ENCODE measurements at regions not wholly inside any gene's neighbourhood (a gene's known extent, or its start where the extent isn't known, plus 50 kb on each side); places are given as distances from the start of the nearest gene placed in this dataset.

DNA sequence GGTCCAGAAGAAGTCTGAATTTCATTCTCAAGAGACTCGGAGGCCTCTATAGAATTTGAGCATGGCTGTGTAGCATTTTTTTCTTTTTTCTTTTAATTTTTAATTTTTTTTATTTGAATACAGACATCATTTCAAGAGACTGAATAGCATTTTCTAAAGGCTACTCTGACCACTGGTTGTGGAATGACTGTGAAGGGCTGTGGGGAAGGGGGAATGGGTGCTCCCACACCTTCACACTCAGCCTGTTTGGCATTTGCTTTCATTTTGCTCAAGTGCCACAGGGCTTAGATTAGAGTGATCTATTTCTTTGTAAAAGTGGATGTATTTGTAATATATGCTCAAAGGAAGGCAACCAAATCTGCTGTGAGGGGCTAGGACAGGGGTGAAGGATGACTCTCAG is 142.0 kb upstream of the SPOPL start:
- H3K9me3 Mint-ChIP-seq: no peaks in the 10 kb centered on the region
- no peaks in the 10 kb centered on the region for H3K27me3 Mint-ChIP-seq (ENCODE audit: insufficient read depth, low read depth, poor library complexity)
- Histone ChIP-seq H3K4me1 (ENCODE audit: insufficient read depth) (no peaks in the 10 kb centered on the region), H3K9me2 (ENCODE audit: insufficient read depth) (no peaks in the 10 kb centered on the region), H3K79me2 (replicated peaks; ENCODE audit: insufficient read depth) (no peaks in the 10 kb centered on the region), H3K36me3 (ENCODE audit: insufficient read depth) (no peaks in the 10 kb centered on the region), H3K4me3 (no peak overlapping the region), H4K20me1 (replicated peaks; ENCODE audit: insufficient read depth) (no peaks in the 10 kb centered on the region), H3K27ac (ENCODE audit: low read depth) (no peak overlapping the region), H3K4me2 (no peak overlapping the region), H2AFZ (no peak overlapping the region), H3K27me3 (ENCODE audit: insufficient read depth) (no peaks in the 10 kb centered on the region), H3F3A (replicated peaks; ENCODE audit: low read depth) (no peaks in the 10 kb centered on the region)
- TF ChIP-seq NANOG (IDR thresholded peaks at IDR 0.05; ENCODE audit: borderline replicate concordance): no peak
- TF ChIP-seq ZNF331 (CRISPR knock-in tag; IDR thresholded peaks at IDR 0.05; ENCODE audit: low read depth): no peak
- TF ChIP-seq CREB1 (CRISPR knock-in tag; IDR thresholded peaks at IDR 0.05; ENCODE audit: low read depth): no peak
- TF ChIP-seq, protein P1, sequence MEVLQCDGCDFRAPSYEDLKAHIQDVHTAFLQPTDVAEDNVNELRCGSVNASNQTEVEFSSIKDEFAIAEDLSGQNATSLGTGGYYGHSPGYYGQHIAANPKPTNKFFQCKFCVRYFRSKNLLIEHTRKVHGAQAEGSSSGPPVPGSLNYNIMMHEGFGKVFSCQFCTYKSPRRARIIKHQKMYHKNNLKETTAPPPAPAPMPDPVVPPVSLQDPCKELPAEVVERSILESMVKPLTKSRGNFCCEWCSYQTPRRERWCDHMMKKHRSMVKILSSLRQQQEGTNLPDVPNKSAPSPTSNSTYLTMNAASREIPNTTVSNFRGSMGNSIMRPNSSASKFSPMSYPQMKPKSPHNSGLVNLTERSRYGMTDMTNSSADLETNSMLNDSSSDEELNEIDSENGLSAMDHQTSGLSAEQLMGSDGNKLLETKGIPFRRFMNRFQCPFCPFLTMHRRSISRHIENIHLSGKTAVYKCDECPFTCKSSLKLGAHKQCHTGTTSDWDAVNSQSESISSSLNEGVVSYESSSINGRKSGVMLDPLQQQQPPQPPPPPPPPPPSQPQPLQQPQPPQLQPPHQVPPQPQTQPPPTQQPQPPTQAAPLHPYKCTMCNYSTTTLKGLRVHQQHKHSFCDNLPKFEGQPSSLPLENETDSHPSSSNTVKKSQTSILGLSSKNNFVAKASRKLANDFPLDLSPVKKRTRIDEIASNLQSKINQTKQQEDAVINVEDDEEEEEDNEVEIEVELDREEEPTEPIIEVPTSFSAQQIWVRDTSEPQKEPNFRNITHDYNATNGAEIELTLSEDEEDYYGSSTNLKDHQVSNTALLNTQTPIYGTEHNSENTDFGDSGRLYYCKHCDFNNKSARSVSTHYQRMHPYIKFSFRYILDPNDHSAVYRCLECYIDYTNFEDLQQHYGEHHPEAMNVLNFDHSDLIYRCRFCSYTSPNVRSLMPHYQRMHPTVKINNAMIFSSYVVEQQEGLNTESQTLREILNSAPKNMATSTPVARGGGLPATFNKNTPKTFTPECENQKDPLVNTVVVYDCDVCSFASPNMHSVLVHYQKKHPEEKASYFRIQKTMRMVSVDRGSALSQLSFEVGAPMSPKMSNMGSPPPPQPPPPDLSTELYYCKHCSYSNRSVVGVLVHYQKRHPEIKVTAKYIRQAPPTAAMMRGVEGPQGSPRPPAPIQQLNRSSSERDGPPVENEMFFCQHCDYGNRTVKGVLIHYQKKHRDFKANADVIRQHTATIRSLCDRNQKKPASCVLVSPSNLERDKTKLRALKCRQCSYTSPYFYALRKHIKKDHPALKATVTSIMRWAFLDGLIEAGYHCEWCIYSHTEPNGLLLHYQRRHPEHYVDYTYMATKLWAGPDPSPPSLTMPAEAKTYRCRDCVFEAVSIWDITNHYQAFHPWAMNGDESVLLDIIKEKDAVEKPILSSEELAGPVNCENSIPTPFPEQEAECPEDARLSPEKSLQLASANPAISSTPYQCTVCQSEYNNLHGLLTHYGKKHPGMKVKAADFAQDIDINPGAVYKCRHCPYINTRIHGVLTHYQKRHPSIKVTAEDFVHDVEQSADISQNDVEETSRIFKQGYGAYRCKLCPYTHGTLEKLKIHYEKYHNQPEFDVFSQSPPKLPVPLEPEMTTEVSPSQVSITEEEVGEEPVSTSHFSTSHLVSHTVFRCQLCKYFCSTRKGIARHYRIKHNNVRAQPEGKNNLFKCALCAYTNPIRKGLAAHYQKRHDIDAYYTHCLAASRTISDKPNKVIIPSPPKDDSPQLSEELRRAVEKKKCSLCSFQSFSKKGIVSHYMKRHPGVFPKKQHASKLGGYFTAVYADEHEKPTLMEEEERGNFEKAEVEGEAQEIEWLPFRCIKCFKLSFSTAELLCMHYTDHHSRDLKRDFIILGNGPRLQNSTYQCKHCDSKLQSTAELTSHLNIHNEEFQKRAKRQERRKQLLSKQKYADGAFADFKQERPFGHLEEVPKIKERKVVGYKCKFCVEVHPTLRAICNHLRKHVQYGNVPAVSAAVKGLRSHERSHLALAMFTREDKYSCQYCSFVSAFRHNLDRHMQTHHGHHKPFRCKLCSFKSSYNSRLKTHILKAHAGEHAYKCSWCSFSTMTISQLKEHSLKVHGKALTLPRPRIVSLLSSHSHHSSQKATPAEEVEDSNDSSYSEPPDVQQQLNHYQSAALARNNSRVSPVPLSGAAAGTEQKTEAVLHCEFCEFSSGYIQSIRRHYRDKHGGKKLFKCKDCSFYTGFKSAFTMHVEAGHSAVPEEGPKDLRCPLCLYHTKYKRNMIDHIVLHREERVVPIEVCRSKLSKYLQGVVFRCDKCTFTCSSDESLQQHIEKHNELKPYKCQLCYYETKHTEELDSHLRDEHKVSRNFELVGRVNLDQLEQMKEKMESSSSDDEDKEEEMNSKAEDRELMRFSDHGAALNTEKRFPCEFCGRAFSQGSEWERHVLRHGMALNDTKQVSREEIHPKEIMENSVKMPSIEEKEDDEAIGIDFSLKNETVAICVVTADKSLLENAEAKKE (CRISPR knock-in tag; IDR thresholded peaks at IDR 0.05): no peak
- TF ChIP-seq JUNB (IDR thresholded peaks at IDR 0.05; ENCODE audit: unreplicated experiment): no peak
- TF ChIP-seq, protein P2, sequence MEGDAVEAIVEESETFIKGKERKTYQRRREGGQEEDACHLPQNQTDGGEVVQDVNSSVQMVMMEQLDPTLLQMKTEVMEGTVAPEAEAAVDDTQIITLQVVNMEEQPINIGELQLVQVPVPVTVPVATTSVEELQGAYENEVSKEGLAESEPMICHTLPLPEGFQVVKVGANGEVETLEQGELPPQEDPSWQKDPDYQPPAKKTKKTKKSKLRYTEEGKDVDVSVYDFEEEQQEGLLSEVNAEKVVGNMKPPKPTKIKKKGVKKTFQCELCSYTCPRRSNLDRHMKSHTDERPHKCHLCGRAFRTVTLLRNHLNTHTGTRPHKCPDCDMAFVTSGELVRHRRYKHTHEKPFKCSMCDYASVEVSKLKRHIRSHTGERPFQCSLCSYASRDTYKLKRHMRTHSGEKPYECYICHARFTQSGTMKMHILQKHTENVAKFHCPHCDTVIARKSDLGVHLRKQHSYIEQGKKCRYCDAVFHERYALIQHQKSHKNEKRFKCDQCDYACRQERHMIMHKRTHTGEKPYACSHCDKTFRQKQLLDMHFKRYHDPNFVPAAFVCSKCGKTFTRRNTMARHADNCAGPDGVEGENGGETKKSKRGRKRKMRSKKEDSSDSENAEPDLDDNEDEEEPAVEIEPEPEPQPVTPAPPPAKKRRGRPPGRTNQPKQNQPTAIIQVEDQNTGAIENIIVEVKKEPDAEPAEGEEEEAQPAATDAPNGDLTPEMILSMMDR (conservative IDR thresholded peaks at IDR 0.05; ENCODE audit: low read depth in 2 of 2): no peak
- TF ChIP-seq ZNF114 (CRISPR knock-in tag; IDR thresholded peaks at IDR 0.05): no peak
- no peak for TF ChIP-seq POLR2AphosphoS5 (IDR thresholded peaks at IDR 0.05; ENCODE audit: low read depth)
- no peak for TF ChIP-seq EZH2phosphoT487 (IDR thresholded peaks at IDR 0.05; ENCODE audit: unreplicated experiment)
- TF ChIP-seq, protein P3, sequence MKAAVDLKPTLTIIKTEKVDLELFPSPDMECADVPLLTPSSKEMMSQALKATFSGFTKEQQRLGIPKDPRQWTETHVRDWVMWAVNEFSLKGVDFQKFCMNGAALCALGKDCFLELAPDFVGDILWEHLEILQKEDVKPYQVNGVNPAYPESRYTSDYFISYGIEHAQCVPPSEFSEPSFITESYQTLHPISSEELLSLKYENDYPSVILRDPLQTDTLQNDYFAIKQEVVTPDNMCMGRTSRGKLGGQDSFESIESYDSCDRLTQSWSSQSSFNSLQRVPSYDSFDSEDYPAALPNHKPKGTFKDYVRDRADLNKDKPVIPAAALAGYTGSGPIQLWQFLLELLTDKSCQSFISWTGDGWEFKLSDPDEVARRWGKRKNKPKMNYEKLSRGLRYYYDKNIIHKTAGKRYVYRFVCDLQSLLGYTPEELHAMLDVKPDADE (IDR thresholded peaks at IDR 0.05): no peak
- TF ChIP-seq EZH2 (IDR thresholded peaks at IDR 0.05; ENCODE audit: low read depth, unreplicated experiment): no peak
- TF ChIP-seq STAT1 (IDR thresholded peaks at IDR 0.05; ENCODE audit: unreplicated experiment): no peak
- DNase-seq (ENCODE audit: low spot score) (no peak), ATAC-seq (no peak)
- H3K27ac Mint-ChIP-seq: no peak overlapping the region
- peaks cover 18% of the 10 kb centered on the region; the same call in 2 of the 3 replicates for H3K4me1 Mint-ChIP-seq
- H3K36me3 Mint-ChIP-seq (ENCODE audit: low read depth): no peaks in the 10 kb centered on the region
- H3K4me3 Mint-ChIP-seq: no peak overlapping the region

Measured in GM23338 (cell line).